ENCODE measurements at regions not wholly inside any gene's neighbourhood (a gene's known extent, or its start where the extent isn't known, plus 50 kb on each side); places are given as distances from the start of the nearest gene placed in this dataset.

DNA sequence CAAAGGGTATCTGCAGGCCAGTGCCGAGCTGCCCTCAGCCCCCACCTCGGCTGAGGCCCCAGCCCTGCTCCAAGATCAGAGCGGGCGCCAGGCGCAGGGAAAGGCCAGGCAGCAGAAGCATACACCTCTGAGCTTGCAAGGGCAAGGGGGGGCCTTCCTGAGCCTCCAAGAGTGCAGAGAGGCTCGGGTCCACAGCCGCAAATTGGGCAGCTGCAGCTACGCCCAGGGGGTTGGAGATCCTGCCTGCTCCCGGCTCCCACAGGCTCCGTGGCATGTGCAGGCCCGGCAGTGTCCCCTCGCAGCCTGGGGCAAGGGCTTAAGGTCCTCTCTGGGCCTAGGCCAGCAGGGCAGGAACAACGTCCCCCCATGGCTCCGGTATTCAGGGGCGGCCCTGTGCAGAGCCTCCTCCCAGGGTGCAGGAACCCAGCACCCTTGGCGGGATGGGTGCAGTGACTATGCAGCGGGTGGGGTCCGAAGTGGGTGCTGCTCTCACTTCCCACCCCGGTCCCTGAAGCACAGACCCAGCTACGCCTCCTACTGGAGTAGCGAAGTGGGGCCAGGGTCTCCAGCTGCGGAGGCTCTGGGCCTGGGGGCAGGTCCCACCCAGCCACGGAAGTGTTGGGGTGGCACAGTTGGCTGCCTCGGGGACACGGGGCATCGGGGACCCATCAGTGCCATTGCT is 120.2 kb upstream of the TMEFF2 start:
- DNase-seq (ENCODE audit: low read depth) = no peak
- H3K4me3 ChIP-seq (ENCODE audit: low read depth, low read length) = no peak overlapping the region

DNA sequence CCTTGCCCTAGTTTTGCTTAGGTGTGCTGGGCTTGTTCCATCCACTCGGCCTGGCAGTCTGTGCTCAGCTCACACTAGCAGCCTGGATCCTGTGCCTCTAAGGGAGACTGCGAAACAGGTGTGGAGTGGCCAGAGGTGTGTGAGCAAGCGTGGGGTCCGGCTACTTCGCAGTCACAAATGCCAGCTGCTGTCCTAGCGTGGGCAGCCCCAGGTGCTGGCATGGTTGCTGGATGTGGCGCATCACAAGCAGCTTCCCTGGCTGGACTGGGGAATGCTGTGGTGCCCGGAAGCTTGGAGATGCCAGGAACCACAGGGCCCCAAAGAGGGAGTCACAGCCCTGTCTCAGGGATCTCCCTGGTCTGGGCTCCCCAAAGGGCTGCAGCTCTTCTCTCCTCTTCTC is 119.0 kb upstream of the TMEFF2 start:
- no peak for DNase-seq (ENCODE audit: low read depth)
- H3K4me3 ChIP-seq (ENCODE audit: low read depth, low read length) = no peak overlapping the region

DNA sequence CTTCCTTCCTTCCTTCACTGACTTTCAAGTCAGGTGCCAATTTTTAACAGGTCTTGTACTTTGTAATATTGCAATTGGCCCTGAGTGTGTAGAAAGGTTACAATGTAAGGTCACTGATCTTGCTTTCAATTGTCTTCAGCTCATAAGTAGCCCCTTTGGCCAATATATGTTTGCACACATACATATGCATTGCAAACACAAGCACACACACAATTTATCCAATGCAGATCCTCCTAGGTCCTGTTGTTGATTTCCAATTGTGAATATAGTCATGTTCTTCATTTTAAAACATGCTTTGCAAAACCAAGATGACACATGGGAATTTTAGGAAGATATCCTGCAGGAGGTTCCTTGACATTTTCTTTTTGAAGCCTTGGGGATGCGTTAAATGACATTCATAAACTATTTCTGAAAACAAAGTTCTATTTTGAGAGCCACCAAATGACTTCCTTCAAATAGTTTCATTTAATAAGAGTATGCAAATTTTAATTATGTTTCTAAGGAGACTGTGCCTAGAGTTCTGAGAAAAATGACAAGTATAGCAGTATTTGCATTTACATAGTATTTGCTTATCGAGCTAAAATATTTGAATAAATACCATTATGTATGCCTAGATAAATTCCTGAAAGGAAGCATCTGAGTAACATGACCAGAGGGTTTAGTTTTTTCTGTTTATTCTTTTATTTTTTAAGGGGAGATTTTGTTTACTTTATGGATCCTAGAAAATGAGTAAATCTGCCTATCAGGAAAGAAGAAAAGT is 117.1 kb upstream of the TMEFF2 start:
- DNase-seq (ENCODE audit: low read depth) = no peak
- no peak overlapping the region for H3K4me3 ChIP-seq (ENCODE audit: low read depth, low read length)

DNA sequence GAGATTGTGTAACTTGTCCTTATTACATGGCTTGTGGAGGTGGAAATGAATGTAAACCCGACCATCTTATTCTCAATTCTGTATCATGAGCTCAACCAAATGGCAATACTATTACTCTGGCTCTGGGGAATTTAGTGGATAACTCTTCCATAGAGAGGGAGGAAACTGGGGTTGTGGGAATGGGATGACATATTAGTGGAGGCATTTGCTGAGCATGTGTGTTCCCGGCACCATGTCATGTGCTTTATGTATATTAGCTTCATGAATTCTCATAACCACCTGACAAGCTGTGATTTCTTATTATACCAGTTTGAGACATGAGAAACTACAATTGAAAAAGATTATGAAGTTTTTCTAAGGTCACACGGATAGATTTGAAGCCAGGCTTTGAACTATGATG is 112.8 kb upstream of the TMEFF2 start:
- peak; percentile 56 for DNase-seq (ENCODE audit: low read depth)
- H3K4me3 ChIP-seq (ENCODE audit: low read depth, low read length) = no peak overlapping the region

DNA sequence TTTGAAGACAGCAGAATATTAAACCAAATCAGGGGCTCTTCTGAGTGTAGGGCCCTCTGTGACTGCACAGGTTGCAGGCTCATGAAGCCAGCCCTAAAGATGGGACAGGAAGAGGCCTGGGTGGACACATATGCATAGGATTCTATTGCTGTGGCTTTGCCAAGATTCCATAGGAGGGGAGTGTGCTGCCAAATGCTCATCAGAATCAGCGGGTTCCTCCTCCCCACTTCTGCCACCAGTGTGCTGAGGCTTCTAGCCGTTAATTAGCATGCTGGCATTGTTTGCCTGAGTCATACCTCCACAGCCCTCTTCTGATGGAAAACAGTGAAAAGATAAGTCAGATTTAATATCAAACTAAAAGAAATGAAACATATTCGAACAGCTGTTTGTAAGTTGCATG is 103.9 kb upstream of the TMEFF2 start:
- H3K4me3 ChIP-seq (ENCODE audit: low read depth, low read length) = no peak overlapping the region
- DNase-seq (ENCODE audit: low read depth) = no peak

DNA sequence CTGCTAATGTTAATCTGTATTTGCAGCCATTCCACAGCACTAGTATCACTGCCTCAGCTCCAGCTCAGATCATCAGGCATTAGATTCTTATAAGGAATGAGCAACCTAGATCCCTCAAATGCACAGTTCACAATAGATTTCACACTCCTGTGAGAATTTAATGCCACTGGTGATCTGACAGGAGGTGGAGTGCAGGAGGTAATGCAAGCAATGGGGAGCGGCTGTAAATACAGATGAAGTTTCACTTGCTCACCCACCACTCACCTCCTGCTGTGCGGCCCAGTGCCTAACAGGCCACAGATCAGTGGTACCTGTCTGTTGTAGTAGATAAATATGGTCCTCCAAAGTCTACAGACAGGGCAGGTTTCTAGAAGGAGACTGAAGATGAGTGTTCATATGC is 97.7 kb upstream of the TMEFF2 start:
- no peak for DNase-seq (ENCODE audit: low read depth)
- no peak overlapping the region for H3K4me3 ChIP-seq (ENCODE audit: low read depth, low read length)

DNA sequence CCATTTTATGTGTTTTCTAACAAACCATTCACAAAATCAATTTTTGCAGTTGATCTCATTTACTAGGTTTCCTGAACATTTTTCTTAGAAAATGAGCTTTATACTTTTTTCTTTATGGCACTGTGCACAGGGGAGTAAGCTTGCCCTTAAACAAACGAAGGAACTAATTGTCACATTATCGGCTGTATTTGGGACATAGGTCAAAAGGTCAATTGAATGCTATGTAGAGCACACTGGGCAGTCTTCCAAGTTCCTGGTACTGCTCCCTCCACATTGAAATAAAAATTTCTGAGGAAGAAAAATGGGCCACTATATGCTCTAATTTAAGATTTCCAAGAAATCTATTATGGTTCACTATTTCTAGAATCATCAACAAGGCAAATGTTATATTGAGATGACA is 93.6 kb upstream of the TMEFF2 start:
- DNase-seq (ENCODE audit: low read depth) = no peak
- H3K4me3 ChIP-seq (ENCODE audit: low read depth, low read length) = no peak overlapping the region

DNA sequence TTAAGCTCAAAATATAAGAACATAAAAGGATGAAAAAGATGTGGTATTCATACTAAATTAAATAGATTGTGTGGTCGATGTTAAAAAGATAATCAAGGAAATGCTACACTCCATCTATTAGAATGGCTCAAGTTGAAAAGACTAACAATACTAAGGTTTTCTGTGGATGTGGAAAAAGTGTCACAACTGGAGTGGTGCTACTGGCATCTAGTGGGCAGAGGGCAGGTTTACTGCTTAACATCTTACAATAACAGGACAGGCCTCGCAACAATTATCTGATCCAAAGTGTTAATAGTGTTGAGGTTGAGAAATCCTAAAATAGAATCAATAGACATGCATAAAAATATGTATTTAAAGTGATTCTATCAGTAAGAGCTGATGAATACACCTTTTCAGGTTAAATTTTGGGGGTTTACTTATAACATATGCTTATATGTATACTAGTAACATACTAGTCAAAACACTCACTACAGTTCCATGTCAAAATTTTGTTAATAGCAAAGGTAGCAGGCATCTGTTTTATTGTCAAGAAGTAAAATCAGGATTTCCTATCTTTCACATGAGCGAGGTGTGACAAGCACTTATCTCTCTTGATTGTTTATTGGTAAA is 91.5 kb upstream of the TMEFF2 start:
- H3K4me3 ChIP-seq (ENCODE audit: low read depth, low read length) = no peak overlapping the region
- peak; percentile 24 for DNase-seq (ENCODE audit: low read depth)

DNA sequence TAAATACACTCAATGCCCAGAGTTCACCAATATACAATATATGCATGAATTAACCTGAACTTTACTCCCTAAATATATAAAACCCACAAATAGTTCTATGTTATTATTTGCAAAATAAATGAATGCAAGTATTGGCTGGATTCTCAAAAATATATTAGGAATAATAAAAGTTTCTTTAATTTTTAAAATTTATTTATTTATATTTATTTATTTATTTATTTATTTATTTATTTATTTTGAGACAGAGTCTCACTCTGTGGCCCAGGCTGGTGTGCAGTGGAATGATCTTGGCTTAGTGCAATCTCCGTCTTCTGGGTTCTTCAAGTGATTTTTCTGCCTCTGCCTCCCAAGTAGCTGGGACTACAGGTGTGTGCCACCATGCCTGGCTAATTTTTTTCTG is 88.7 kb upstream of the TMEFF2 start:
- no peak for DNase-seq (ENCODE audit: low read depth)
- no peak overlapping the region for H3K4me3 ChIP-seq (ENCODE audit: low read depth, low read length)

DNA sequence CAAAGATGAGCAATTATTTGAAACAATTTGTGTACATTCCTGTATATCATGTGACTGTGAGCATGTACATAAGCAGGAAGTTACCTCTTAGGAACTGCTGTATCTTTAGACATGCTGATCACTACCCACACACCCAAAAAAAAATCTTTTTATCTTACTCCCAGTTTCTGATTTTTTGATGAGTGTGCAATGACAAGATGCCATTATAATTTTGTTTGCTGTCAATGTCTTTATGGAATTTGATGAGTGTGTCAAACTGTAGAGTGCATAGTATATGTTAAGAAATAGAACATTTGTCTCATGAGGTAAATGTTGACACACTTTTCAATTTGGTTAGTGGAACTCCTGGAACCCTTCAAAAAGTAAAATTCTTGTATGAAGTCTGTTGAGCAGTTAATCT is 84.0 kb upstream of the TMEFF2 start:
- DNase-seq (ENCODE audit: low read depth) = no peak
- H3K4me3 ChIP-seq (ENCODE audit: low read depth, low read length) = no peak overlapping the region

DNA sequence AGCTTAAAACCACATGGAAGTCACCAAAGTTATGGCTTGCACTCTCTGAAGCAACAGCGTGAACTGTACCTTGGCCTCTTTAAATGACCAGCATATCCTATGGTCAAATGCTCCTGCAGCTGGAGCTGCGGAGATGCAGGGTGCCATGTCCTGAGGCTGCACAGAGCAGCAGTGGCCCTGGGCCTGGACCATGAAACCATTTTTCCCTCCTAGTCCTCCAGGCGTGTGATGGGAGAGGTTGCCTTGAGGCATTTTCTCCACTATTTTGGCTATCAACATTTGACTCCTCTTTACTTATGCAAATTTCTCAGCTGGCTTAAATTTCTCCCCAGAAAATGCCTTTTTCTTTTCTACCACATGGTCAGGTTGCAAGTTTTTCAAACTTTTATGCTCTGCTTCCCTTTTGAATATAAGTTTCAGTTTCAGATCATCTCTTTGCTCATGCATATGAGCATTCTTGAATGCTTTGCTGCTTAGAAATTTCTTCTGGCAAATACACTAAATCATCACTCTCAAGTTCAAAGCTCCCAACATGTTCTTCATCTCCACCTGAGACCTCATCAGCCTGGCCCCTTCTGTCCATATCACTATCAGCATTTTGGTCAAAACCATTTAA is 82.9 kb upstream of the TMEFF2 start:
- no peak overlapping the region for H3K4me3 ChIP-seq (ENCODE audit: low read depth, low read length)

DNA sequence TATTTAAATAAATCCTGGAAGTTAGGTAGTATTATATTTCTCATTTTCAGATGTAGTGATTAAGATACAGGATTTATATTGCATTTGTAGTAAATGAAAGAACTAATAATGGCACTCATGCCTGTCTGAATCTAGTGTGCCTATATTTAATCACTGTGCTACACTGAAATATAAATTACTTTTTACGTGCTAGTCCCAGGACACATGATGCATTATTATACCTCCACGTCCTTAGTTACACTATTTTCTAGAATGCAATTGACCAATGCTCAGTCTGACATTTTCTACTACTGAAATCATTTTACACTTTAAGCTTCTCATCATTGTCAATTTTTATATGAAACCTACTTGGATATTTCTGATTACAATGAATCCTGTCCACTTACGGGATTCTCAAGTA is 80.9 kb upstream of the TMEFF2 start:
- DNase-seq (ENCODE audit: low read depth) = no peak
- no peak overlapping the region for H3K4me3 ChIP-seq (ENCODE audit: low read depth, low read length)

More for the DNA sequence above, 82.9 kb upstream of the TMEFF2 start:
- no peak for DNase-seq (ENCODE audit: low read depth)

DNA sequence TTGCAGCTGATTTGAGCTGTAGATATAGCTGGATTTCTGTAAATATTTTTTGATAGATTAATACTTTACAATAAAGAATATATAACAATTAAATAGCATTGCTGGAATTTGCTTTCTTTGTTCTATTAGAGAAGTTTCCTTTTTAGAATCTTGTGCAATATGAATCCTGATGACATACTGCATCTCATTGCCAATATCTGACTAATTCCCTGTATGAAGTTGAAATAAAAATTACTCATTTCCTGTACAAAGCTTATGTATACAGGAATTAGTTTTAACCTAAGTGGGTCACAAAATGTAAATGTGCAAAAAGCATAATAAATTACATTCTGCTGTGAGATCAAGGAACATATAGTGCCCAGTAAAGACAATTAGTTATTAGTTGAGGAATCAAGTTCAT is 72.8 kb upstream of the TMEFF2 start:
- no peak overlapping the region for H3K4me3 ChIP-seq (ENCODE audit: low read depth, low read length)
- peak; percentile 66 for DNase-seq (ENCODE audit: low read depth)

DNA sequence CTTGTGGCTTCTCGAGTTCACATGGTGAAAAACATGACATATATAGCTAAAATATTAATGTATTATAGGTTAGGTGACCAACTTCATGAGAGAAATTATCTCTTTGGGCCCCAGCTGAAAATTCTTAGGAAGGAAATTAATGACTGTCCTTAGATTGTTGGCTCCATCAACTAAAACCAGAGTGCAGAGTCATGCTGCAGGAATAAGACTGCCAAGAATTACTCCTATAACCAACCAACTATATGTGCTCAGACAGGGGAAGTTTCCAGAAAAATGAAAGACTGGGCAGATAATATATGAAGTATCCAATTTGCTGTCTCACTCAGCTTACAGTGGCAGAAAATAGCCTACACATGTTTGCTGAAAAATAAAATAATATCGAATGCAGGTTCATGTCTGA is 71.0 kb upstream of the TMEFF2 start:
- no peak for DNase-seq (ENCODE audit: low read depth)
- H3K4me3 ChIP-seq (ENCODE audit: low read depth, low read length) = no peak overlapping the region

DNA sequence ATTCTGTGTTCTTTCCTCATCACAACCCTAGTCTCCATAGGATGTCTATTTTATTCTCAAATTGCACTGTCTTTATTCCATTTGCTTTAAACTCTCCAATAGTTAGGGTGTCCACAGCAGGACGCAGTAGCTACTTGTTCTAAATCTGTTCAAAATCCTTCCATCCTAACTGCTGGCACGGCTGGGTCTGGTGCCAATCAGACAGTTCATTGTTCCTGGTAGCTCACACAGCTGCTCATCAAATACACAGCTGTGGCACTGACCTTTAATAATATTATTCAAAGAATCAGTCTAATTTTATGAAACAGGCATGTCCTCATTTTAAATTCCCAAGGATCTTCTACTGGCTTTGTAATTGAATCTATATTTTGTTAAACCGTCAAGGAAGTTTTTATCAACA is 59.7 kb upstream of the TMEFF2 start:
- DNase-seq (ENCODE audit: low read depth) = no peak
- no peak overlapping the region for H3K4me3 ChIP-seq (ENCODE audit: low read depth, low read length)

DNA sequence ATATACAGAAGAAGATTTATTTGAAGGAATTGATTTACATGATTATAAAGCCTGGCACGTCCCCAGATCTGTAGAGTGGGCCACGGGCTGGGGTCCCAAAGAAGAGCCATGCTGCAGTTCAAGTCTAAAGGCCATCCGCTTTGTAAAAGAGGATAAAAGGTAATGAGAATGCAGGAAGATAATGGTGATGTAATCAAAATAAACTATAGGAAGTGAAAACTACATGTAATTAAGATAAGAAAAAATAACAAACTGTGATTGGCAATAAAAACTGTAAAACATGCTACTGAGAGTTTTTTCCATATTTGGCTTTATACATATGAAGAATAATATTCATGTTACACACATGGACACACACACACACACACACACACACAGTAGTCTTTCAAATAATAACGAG is 59.0 kb upstream of the TMEFF2 start:
- no peak for DNase-seq (ENCODE audit: low read depth)
- H3K4me3 ChIP-seq (ENCODE audit: low read depth, low read length) = no peak overlapping the region

DNA sequence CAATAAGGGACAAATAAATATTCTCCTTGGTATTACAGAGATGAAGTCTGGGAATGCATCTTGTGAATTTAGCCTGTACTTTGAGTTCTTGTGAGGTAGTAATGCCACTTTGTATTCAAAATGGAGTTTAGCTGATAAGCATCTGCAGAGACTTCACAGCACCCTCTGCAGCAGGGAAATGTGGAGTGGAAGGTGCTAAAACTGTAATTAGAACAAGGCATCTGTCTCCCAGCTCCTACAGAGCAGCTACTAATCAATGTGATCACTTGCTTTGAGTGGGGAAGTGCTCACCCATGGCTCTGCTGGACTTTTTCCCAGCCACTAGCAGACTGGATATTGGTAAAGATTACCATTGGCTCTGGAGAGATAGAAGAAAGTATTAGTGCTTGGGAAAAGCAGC is 56.2 kb upstream of the TMEFF2 start:
- no peak for DNase-seq (ENCODE audit: low read depth)
- no peak overlapping the region for H3K4me3 ChIP-seq (ENCODE audit: low read depth, low read length)

DNA sequence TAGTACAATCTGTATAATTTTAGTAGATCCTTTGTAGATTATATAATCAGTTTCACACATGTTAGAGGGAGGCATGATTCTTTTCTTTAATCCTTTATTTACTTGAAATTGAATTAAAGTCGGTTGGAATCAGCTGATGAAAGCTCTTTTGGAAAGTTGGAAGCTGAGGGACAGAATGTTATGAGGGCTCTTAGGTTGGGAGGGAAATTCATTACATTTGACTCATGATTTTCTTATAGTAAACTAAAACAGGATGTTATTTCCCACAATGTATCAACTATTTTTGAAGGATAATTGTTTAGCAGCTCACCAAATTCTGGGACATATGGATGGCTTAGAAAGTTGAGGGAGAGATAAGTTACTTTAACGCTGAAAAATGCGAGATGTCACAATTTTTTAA is 52.7 kb upstream of the TMEFF2 start:
- no peak overlapping the region for H3K4me3 ChIP-seq (ENCODE audit: low read depth, low read length)
- DNase-seq (ENCODE audit: low read depth) = no peak

DNA sequence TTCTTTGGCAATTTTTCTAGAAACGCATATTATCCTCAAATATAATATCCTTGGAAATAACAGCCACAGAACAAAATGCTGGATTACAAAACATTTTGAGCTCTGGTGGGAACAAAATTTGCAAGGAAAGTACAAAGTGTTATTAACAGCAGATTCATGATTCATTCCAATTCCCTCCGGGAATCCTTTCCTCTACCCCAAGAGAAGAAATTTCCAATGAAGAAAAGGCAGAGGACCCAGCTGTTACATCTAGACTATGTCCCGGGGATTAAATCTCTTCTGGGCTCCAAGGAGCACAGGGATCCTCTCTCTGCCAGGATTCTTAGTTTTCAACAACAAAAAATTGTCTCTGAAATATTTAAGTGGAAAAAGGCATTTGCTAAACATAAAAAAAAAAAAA is 51.6 kb upstream of the TMEFF2 start:
- H3K4me3 ChIP-seq (ENCODE audit: low read depth, low read length) = no peak overlapping the region
- peak; percentile 34 for DNase-seq (ENCODE audit: low read depth)

DNA sequence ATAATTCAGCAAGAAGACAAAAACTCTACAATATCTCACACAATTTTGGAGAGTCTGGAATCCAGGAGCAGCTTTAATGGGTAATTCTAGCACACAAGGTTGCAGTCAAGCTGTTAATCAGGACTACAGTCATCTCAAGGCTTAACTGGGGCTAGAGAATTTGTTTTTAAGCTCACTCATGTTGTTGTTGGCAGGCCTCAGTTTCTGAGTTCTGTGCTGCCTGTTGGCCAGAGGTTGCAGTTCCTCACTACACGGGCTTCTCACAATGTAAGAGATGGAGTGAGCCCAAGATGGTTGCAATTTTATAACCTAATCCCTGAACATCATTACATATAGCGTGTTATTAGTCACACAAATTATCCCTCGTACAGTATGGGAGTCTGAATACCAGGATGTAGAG is 50.6 kb upstream of the TMEFF2 start:
- DNase-seq (ENCODE audit: low read depth) = peak; percentile 57
- H3K4me3 ChIP-seq (ENCODE audit: low read depth, low read length) = no peak overlapping the region

Measured in skeletal muscle cell (primary cell).